GM12865 (cell line): ENCODE measurements at regions not wholly inside any gene's neighbourhood (a gene's known extent, or its start where the extent isn't known, plus 50 kb on each side); places are given as distances from the start of the nearest gene placed in this dataset.

Experiments
- DNase-seq: peaks from one replicate; pipeline ENCODE4 v3.0.0; 2010; ENCODE audit warnings: low read depth
- H3K4me3 ChIP-seq: 2 replicates; pipeline ENCODE4 v1.5.1; 2011; ENCODE audit warnings: mild to moderate bottlenecking, low read depth, low read length, control low read depth
- TF ChIP-seq, protein P1 (sequence below): IDR thresholded peaks from 2 replicates; pipeline ENCODE4 v1.5.1; 2011; ENCODE audit warnings: low read length, control low read depth, low read depth, inconsistent platforms; ENCODE audit not compliant: insufficient read depth; ENCODE audit errors: missing control alignments

DNA sequence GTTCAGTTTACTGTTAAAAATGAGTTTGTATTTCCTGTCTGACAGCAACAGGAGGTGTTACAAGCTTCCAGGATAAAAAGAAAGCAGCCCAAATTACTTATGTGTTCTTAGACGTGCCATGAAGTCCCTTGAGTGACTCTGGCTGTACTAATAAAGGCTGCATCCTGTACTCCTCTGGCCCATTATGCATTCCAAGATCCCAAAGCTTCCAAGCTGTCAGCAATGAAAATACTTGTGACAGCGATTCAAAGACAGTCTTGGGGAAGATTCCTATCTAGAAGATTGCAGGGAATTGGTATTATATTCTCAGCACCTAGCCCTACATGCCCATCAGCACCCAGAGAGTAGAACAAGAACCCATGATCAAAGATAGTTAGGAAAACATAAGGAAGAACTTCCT lies 281.6 kb upstream of the TRPC7 start:
- no peak for DNase-seq
- TF ChIP-seq, protein P1, sequence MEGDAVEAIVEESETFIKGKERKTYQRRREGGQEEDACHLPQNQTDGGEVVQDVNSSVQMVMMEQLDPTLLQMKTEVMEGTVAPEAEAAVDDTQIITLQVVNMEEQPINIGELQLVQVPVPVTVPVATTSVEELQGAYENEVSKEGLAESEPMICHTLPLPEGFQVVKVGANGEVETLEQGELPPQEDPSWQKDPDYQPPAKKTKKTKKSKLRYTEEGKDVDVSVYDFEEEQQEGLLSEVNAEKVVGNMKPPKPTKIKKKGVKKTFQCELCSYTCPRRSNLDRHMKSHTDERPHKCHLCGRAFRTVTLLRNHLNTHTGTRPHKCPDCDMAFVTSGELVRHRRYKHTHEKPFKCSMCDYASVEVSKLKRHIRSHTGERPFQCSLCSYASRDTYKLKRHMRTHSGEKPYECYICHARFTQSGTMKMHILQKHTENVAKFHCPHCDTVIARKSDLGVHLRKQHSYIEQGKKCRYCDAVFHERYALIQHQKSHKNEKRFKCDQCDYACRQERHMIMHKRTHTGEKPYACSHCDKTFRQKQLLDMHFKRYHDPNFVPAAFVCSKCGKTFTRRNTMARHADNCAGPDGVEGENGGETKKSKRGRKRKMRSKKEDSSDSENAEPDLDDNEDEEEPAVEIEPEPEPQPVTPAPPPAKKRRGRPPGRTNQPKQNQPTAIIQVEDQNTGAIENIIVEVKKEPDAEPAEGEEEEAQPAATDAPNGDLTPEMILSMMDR: no peak
- no peak overlapping the region for H3K4me3 ChIP-seq

DNA sequence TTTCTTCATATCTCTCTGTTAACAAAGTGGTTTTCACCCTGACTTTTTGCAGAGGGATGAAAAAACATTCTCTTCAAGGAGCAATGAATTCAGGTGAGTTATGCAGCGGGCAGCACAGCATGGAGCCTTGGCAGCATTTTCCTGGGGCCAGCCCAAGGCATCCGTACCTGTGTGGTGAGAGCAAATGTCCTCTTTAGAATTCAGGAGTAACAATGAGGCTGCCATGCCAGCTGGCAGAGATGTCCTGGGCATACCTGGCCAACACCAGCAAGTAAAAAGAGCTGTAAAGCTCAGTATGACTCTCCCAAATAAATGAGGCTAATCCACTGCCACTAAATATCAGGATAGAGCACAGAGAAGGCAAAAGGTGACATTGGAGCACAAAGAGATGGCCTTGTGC lies 277.6 kb upstream of the TRPC7 start:
- DNase-seq: no peak
- no peak overlapping the region for H3K4me3 ChIP-seq
- TF ChIP-seq, protein P1: no peak

DNA sequence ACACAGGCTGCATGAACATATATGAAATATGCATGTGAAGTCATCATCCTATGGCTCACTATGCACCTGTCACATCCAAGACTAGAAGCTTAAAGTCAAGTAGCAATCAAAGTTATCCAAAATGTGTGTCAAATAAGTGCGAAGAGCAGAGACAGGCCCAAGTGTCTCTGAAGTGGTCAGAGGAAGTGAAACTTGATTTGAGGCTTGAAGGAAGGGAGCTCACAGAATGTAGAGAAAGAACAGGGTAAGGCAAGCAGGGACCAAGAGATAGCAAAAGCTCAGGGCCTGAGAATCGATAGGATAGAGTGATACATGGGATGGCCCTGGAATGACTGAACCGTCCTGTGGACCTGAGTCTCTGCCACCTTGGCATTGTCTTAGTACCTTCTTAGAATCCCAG lies 274.3 kb upstream of the TRPC7 start:
- no peak for DNase-seq
- TF ChIP-seq, protein P1: no peak
- no peak overlapping the region for H3K4me3 ChIP-seq

DNA sequence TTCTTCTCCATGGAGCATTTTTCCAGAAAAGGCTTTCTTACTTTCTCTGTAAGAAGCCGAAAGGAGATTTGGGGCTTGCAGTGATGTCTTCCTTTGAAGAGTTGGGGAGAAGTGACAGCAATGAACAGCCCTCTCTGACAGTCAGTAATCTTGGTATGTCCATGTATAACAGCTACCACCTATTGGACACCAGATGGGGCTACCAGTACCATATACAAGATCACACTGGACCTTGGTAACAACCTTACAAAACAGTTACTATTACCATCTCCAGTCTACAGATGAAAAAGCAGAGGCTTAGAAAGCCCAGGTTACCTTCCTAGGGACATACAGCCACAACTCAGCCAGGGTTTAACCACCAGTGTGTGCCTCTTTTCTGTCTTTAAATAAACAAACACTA lies 272.7 kb upstream of the TRPC7 start:
- no peak for DNase-seq
- TF ChIP-seq, protein P1: no peak
- H3K4me3 ChIP-seq: no peak overlapping the region

DNA sequence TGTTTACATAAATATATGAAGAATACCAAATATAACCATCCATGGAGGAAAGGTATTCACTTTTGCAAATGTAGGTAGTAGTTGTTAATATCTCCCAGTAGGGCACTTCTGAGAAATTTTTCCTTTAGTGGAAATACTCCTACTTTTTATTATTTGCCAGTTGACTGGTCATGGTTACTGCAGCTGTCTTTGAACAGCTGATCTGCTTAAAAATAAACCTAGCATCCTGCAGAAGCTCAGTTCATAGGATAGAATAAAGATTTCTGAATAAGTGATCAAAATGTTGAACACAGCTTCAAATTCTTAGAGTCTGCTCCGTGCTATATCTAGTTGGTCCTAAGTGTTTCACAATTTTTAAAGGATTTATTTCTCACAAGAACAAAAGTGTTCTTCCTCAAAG lies 270.7 kb upstream of the TRPC7 start:
- H3K4me3 ChIP-seq: no peak overlapping the region
- DNase-seq: no peak
- TF ChIP-seq, protein P1: no peak

DNA sequence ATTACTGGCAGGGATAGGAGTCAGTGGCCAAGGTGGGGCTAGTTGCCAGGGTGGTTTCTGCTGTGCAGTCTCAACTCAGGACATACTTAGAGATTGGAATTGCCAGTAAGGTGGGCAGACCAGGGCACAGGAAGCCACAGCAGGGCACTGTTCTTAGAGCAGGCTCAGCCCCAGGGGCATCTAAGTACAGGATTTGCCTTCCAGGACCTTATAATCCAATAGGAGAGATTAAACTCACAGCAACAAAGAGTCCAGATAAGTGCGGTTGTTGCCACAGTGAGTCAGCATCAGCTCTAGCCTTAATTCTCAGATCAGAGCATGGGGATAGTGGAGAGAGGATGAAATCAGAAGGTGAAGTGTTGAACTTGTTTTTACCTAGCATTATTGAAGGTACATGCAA lies 265.8 kb upstream of the TRPC7 start:
- no peak overlapping the region for H3K4me3 ChIP-seq
- DNase-seq: no peak
- TF ChIP-seq, protein P1: no peak

DNA sequence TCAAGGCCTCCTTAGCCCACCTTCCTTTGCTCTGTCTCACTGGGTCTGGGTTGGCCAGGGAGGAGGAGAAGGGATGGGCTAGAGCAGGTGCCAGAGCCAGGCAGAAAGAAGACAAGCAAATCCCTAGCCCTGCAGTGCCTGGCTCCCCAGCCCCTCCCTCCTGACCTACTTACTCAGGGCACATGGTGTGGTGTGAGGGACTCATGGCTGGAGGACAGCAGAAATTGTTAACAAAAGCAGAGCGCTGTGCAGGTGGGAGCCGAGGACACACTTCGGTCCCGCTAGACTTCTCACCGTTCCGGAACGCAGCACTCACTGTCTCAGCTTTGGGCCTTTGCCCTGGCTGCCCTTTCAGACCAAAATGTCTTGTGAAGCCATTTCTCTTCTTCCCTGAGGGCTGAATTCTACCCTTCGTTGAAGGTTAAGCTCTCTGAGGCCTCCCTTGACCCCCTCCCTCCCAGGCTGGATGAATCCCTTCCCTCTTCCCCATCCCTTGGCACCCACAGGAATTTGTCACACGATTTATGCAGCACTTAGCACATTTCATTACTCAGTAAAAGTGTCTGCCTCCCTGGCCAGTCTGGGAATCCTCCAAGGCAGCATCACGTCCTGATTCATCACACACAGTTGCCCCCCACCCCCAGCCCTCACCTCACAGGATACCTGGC lies 263.9 kb upstream of the TRPC7 start:
- TF ChIP-seq, protein P1: no peak
- no peak overlapping the region for H3K4me3 ChIP-seq
- no peak for DNase-seq
